Heart left ventricle (tissue), 16 donors: ENCODE measurements at regions not wholly inside any gene's neighbourhood (a gene's known extent, or its start where the extent isn't known, plus 50 kb on each side); places are given as distances from the start of the nearest gene placed in this dataset.

Experiments used
- ATAC-seq, 4 donors: fragments of 200-7000 bp; cut with Tn5 transposase; one replicate each; pipeline ENCODE4 v1.9.1; 2020 to 2022; ENCODE audit warnings: moderate library complexity in 4 of 4, mild to moderate bottlenecking in 3 of 4, moderate number of reproducible peaks in 1 of 4
- DNase-seq, 5 donors: peaks; one replicate each; pipeline ENCODE4 v3.0.0-alpha.2; 2020
- H3K27ac ChIP-seq, 12 donors: fragments of 200-600 bp; sonication (generic) in 4 of 12; one replicate each; pipeline versions ENCODE4 v1.5.0 to v1.8.0; 2016 to 2022; ENCODE audit warnings: mild to moderate bottlenecking in 2 of 12
- H3K27me3 ChIP-seq, 9 donors: fragments of 200-600 bp; sonication (generic) in 2 of 9; one replicate each; pipeline versions ENCODE4 v1.5.1 to v1.8.0; 2016 to 2022; ENCODE audit warnings: mild to moderate bottlenecking in 3 of 9
- H3K36me3 ChIP-seq, 9 donors: fragments of 200-600 bp; sonication (generic) in 2 of 9; one replicate each; pipeline versions ENCODE4 v1.5.0 to v1.8.0; 2018 to 2022; ENCODE audit warnings: mild to moderate bottlenecking in 2 of 9
- H3K4me1 ChIP-seq, 12 donors: fragments of 200-600 bp; sonication (generic) in 4 of 12; one replicate each; pipeline versions ENCODE4 v1.5.0 to v1.8.0; 2016 to 2022; ENCODE audit warnings: mild to moderate bottlenecking in 3 of 12
- H3K4me3 ChIP-seq, 12 donors: fragments of 200-600 bp; sonication (generic) in 4 of 12; one replicate each; pipeline versions ENCODE4 v1.5.0 to v1.8.0; 2017 to 2022; ENCODE audit warnings: mild to moderate bottlenecking in 9 of 12, moderate library complexity in 4 of 12
- H3K9me3 ChIP-seq, 12 donors: fragments of 200-600 bp; sonication (generic) in 4 of 12; one replicate each; pipeline versions ENCODE4 v1.5.0 to v1.8.0; 2016 to 2022; ENCODE audit warnings: mild to moderate bottlenecking in 1 of 12
- CTCF ChIP-seq, 12 donors: fragments of 200-600 bp; sonication (generic) in 4 of 12; IDR thresholded peaks; one replicate each; pipeline versions ENCODE4 v1.5.0 to v1.8.0; 2018 to 2022; ENCODE audit warnings: antibody characterized with exemption in 12 of 12, mild to moderate bottlenecking in 5 of 12
- POLR2A ChIP-seq, 2 donors: fragments of 450-650 bp; IDR thresholded peaks; one replicate each; pipeline ENCODE4 v1.6.1; 2017; ENCODE audit warnings: antibody characterized with exemption in 2 of 2, mild to moderate bottlenecking in 2 of 2, moderate library complexity in 2 of 2
- WGBS, 4 donors: extraction: QIAGEN DNeasy Blood & Tissue Kit in 2 of 4; methylation state at CpG; one replicate each; pipeline versions ENCODE4 v1.1.5 to v1.1.7; 2013 to 2018; 5-methylcytosine and 5-hydroxymethylcytosine counted together
- intact Hi-C, 10 donors: fragments of 100-400 bp; cut with DNase I; formaldehyde crosslinking; loops; one replicate each; pipeline versions ENCODE4 v1.11.1 to v1.14.2; 2022
- donor health status: ischemic (EF 13 %, LVEDD 7.1; RV severe dilation, severe dysfunction).
- donor health status: healthy with polysubstance abuse.
- donor health status: DM: no; HTN: yes; CAD: no.
- donor health status: DM: no; HTN: no; CAD: no.
- donor health status: ischemic (EF 25% LVEDD 6.9; RV normal size, moderate dysfunction).
- donor health status: ischemic (EF 25% LVEDD 5.7; RV mildly dilated, moderate dysfunction).
- donor health status: healthy.
- donor health status: DM: yes; HTN: yes; CAD: no.
- donor health status: ischemic (EF 35%, LVEDD 5.7; RV mildly dilated, moderate dysfunction).
- donor health status: nonischemic (EF 11% LVEDD 7.7; RV severe dilation, severe dysfunction).
- donor health status: DM: yes; HTN: yes; CAD: no.
- donor health status: PGD.
- donor health status: ischemic (EF 29% LVEDD 5.4; RV normal size, mild dysfunction).
- donor health status: nonischemic (EF 23%, LVEDD 6.1; RV moderate dilation, normal function).

DNA sequence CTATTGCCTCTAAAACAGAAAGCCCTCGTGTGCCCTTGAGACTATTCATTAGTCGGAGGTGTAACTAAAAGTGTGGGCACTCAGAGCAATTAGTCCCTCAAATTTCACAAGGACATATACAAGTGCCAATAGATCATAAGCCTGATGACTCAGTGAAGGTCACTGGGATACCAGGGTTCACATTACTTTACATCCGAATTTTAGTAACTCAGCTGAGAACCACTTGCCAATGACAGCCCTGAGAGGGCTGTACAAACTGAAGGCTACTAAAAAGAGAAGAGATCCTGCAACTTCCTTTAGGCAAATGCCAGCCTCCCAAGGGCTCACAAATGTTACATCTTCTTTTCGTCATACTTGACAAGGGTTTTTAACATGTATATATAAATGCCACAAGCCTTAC lies 369.6 kb downstream of the TENT5A start:
- Histone ChIP-seq H3K27ac (no peak overlapping the region), H3K4me1 (no peaks in the 10 kb centered on the region), H3K4me3 (no peak overlapping the region), H3K36me3 (no peaks in the 10 kb centered on the region), H3K9me3 (peaks cover 0 to 9% (median 0%) of the 10 kb centered on the region in 12 donors), H3K27me3 (no peaks in the 10 kb centered on the region)
- WGBS, 4 donors, result 48 to 57% (median 51%) methylated on average over 4 of the region's 4 CpGs
- DNase-seq (no peak), ATAC-seq (no peak)
- TF ChIP-seq CTCF (IDR thresholded peaks at IDR 0.05) (no peak), POLR2A (IDR thresholded peaks at IDR 0.05) (no peak)
- intact Hi-C loops, result no loop called here

DNA sequence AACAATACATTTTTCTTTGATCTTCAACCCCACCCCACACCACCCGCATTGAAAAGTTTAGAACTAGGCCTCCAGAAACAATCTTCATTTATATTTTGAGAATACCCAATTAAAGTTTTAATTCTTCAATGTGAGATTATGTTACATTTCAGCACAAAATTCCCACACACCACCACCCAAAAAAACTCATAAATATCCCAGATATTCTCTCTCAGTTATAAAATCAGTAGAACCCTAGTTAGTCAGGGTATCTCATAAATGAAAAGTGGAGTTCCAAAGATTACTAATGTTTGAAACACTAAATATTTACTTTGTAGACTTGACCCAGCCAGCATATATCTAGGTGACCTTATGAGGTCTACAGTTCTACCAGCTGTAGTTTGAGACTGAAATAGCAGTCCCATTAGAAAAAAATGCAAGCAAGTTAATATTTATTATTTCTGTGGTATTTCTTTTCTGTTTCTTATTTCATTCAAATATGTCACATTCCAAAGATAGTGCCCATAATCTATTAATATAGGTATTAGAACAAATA lies 371.0 kb downstream of the TENT5A start:
- intact Hi-C loops, result no loop called here
- H3K4me1 ChIP-seq, result no peaks in the 10 kb centered on the region
- H3K27me3 ChIP-seq, result no peaks in the 10 kb centered on the region
- ATAC-seq (no peak), DNase-seq (no peak)
- TF ChIP-seq POLR2A (IDR thresholded peaks at IDR 0.05) (no peak), CTCF (IDR thresholded peaks at IDR 0.05) (no peak)
- no peak overlapping the region for H3K27ac ChIP-seq
- H3K9me3 ChIP-seq, result peaks cover 0 to 4% (median 0%) of the 10 kb centered on the region in 12 donors
- no peak overlapping the region for H3K4me3 ChIP-seq
- WGBS, 4 donors, result 85 to 100% (median 95%) methylated on average over 1 of the region's 1 CpG
- H3K36me3 ChIP-seq, result no peaks in the 10 kb centered on the region

- DNase-seq, result no peak
- WGBS, 4 donors, result 88 to 95% (median 91%) methylated on average over 1 of the region's 1 CpG
These were observed 371.7 kb downstream of the TENT5A start for GRCh38 chr6:81380718-81381338.

DNA sequence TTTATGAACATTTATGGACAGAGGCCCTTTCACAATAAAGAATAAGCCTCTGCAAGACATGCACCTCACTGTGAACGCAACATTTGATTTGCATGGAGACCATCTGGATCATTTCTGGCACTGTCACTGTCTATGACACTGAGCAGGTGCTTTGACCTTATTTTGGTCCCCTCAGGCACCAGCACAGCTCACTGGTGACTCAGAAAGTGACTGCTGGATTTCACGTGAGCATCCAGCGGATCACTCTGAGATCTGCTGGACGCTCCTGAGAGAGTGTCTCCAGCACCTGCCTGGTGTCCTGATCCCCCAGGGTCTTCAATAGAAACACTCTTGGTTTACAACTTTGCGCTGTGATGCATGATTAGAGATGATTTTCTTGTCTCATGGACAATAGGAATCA lies 375.7 kb downstream of the TENT5A start:
- intact Hi-C loops, result no loop called here
- no peak overlapping the region for H3K27ac ChIP-seq
- no peaks in the 10 kb centered on the region for H3K9me3 ChIP-seq
- DNase-seq, result no peak
- 53 to 76% (median 73%) methylated on average over 5 of the region's 5 CpGs for WGBS, 4 donors
- H3K36me3 ChIP-seq, result no peaks in the 10 kb centered on the region
- TF ChIP-seq POLR2A (IDR thresholded peaks at IDR 0.05), result no peak
- H3K4me3 ChIP-seq, result no peak overlapping the region
- no peak for ATAC-seq
- H3K4me1 ChIP-seq, result no peaks in the 10 kb centered on the region
- H3K27me3 ChIP-seq, result no peaks in the 10 kb centered on the region

More at GRCh38 chr6:81380718-81381338, 371.7 kb downstream of the TENT5A start:
- TF ChIP-seq CTCF (IDR thresholded peaks at IDR 0.05) (no peak), POLR2A (IDR thresholded peaks at IDR 0.05) (no peak)
- H3K4me1 ChIP-seq, result no peaks in the 10 kb centered on the region
- no peaks in the 10 kb centered on the region for H3K36me3 ChIP-seq
- H3K27me3 ChIP-seq, result no peaks in the 10 kb centered on the region
- no peaks in the 10 kb centered on the region for H3K9me3 ChIP-seq
- ATAC-seq, result no peak
- intact Hi-C loops, result no loop called here
- no peak overlapping the region for H3K27ac ChIP-seq
- no peak overlapping the region for H3K4me3 ChIP-seq

- no peak for TF ChIP-seq CTCF (IDR thresholded peaks at IDR 0.05)
- Histone ChIP-seq H3K27ac (no peak overlapping the region), H3K9me3 (no peaks in the 10 kb centered on the region), H3K36me3 (no peaks in the 10 kb centered on the region), H3K4me3 (no peak overlapping the region), H3K4me1 (no peaks in the 10 kb centered on the region), H3K27me3 (no peaks in the 10 kb centered on the region)
- intact Hi-C loops, result no loop called here
- ATAC-seq (no peak), DNase-seq (no peak)
- WGBS, 4 donors, result 15 to 23% (median 16%) methylated on average over 1 of the region's 1 CpG
These were observed 379.1 kb downstream of the TENT5A start for GRCh38 chr6:81373414-81373813.
